Pancreas (tissue), 10 donors: ENCODE measurements at regions not wholly inside any gene's neighbourhood (a gene's known extent, or its start where the extent isn't known, plus 50 kb on each side); places are given as distances from the start of the nearest gene placed in this dataset.

Source experiments
- ATAC-seq, 4 donors: fragments of 200-7000 bp; cut with Tn5 transposase; one replicate each; pipeline versions ENCODE4 v1.8.0 to v1.9.1; 2020; ENCODE audit warnings: mild to moderate bottlenecking in 4 of 4, moderate library complexity in 4 of 4
- DNase-seq, 6 donors: peaks; one replicate each; pipeline ENCODE4 v3.0.0-alpha.2; 2020
- FAIRE-seq: peaks from 2 replicates; lab custom pipeline; 2012; peaks lifted over from hg19 to GRCh38; lab: Jason Lieb, UNC
- H3K27ac ChIP-seq, 4 donors: fragments of 200-600 bp; sonication (generic); 1 replicate in 3 of 4; 2 replicates in 1 of 4; pipeline versions ENCODE4 v1.5.0 to v1.8.0; 2020
- H3K27me3 ChIP-seq, 4 donors: fragments of 200-600 bp; one replicate each; pipeline ENCODE4 v1.8.0; 2021
- H3K36me3 ChIP-seq, 3 donors: fragments of 200-600 bp; sonication (generic) in 1 of 3; one replicate each; pipeline versions ENCODE4 v1.5.0 to v1.8.0; 2020 to 2021
- H3K4me1 ChIP-seq, 3 donors: fragments of 200-600 bp; one replicate each; pipeline ENCODE4 v1.8.0; 2021
- H3K4me3 ChIP-seq, 4 donors: fragments of 200-600 bp; sonication (generic) in 2 of 4; one replicate each; pipeline versions ENCODE4 v1.5.0 to v1.8.0; 2020 to 2021
- H3K9me3 ChIP-seq, 4 donors: fragments of 200-600 bp; one replicate each; pipeline ENCODE4 v1.8.0; 2021
- WGBS, 2 donors: extraction: QIAGEN DNeasy Blood & Tissue Kit; methylation state at CpG; one replicate each; pipeline ENCODE4 v1.1.7; 2013; 5-methylcytosine and 5-hydroxymethylcytosine counted together
- intact Hi-C, 3 donors: fragments of 100-400 bp; cut with DNase I; formaldehyde crosslinking; loops; one replicate each; pipeline versions ENCODE4 v1.11.1 to v1.14.2; 2022
- TF ChIP-seq, protein P1 (sequence below), 4 donors: fragments of 200-600 bp; sonication (generic) in 3 of 4; IDR thresholded peaks; one replicate each; pipeline versions ENCODE4 v1.5.0 to v1.8.0; 2021; ENCODE audit warnings: antibody characterized with exemption in 4 of 4
- donor health status: healthy with polysubstance abuse.
- donor health status: DM: no; HTN: no; CAD: no; lungs with moderate emphysema.
- donor health status: DM: no; HTN: no; CAD: no.
- donor health status: control.
- donor health status: control.
- donor health status: Bipolar disorder and iron deficiency.
- donor health status: DM: yes; HTN: yes; CAD: no.
- donor health status: DM: no; HTN: no; CAD: no.
- donor health status: DM: no; HTN: no; CAD: no.
- donor health status: DM: yes; HTN: yes; CAD: no.

DNA sequence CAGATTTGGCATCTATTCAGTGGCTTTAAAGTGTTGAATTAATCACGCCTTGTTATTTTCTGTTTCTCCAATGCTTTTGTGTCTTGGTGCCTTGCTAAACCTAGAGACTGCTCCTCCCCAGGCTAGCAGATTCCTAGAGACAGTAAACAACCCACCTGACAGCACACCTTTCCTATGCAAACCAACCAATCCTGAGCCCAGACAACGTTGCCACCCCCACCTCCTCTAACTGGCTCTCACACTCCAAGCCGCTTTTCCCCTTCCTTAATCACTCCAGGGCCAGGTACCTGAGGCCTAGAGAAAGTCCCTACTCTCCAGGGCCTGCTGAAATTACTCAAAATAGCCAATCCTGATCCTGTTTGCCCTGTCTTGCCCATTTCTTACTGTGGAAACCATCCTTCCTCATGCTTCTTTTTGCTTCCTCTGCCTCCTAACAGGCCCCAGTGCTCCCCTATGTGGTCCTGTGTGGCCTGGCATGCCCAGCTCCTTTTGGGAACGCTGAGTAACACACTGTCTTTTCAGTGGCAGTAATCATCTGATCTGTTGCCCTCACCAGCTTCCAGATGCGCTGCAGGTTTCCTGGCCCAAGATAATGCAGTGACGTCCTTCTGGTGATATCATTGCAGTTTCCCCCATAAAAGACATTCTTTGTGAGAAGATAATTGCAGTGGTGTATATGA lies 53.4 kb downstream of the GAS1 start:
- intact Hi-C loops = no loop called here
- Histone ChIP-seq H3K9me3 (no peaks in the 10 kb centered on the region), H3K36me3 (no peaks in the 10 kb centered on the region), H3K27ac (no peak overlapping the region), H3K27me3 (no peaks in the 10 kb centered on the region), H3K4me1 (no peaks in the 10 kb centered on the region), H3K4me3 (no peak overlapping the region)
- WGBS, 2 donors = 77% methylated on average over 6 of the region's 6 CpGs
- TF ChIP-seq, protein P1, sequence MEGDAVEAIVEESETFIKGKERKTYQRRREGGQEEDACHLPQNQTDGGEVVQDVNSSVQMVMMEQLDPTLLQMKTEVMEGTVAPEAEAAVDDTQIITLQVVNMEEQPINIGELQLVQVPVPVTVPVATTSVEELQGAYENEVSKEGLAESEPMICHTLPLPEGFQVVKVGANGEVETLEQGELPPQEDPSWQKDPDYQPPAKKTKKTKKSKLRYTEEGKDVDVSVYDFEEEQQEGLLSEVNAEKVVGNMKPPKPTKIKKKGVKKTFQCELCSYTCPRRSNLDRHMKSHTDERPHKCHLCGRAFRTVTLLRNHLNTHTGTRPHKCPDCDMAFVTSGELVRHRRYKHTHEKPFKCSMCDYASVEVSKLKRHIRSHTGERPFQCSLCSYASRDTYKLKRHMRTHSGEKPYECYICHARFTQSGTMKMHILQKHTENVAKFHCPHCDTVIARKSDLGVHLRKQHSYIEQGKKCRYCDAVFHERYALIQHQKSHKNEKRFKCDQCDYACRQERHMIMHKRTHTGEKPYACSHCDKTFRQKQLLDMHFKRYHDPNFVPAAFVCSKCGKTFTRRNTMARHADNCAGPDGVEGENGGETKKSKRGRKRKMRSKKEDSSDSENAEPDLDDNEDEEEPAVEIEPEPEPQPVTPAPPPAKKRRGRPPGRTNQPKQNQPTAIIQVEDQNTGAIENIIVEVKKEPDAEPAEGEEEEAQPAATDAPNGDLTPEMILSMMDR (IDR thresholded peaks at IDR 0.05) = no peak
- peak in 3 of 4 donors; percentile 22 to 60 (median 58) for ATAC-seq
- peak in 3 of 6 donors; percentile 7 to 18 (median 14) for DNase-seq
- FAIRE-seq = no peak

DNA sequence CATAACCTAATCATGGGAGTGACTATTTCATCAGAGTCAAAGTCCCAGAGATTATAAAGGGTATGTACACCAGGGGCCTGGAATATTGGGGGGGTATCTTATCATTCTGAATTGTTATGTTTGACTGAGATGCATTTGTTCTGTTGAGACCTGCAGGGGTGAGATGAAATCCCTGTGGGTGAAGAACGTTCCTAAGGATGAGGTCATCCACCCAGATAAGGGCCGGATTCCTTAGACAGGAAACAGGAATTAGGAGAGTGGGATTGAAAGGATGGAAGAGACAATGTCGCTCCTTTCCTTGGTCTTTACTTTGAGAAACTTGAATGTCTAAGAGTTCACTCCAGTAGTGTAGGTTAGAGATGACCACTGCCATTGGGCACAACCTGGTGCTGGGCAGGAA lies 54.7 kb downstream of the GAS1 start:
- TF ChIP-seq, protein P1 (IDR thresholded peaks at IDR 0.05) = no peak
- Histone ChIP-seq H3K9me3 (no peaks in the 10 kb centered on the region), H3K27ac (no peak overlapping the region), H3K36me3 (no peaks in the 10 kb centered on the region), H3K27me3 (no peaks in the 10 kb centered on the region), H3K4me3 (no peak overlapping the region), H3K4me1 (no peaks in the 10 kb centered on the region)
- DNase-seq = no peak
- no peak for ATAC-seq
- intact Hi-C loops = no loop called here
- FAIRE-seq = no peak
- WGBS, 2 donors = 74 to 83% methylated on average over 3 of the region's 3 CpGs

DNA sequence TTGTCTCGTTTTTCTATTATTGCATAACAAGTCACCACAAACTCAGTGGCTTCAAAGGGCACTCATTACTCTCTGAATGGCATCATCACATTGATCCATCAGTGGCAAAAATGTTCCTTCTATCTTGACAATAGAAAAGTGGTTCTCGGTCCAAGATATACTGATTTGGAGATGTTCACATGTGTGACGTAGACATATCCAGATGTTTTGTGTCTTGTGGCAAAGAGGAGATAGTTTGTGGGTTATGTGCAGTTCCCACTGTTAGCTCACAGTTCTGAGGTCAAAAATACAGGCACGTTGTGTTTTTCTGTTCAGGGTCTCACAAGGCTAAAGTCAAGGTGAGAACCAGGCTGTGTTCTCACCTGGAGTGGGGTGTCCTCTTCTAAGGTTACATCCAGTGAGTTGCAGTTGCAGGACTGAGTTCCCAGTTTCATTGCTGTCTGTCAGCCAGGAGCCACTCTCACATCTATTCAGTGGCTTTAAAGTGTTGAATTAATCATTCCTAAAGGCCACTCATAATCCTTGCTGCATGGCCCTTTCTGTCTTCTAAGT lies 55.3 kb downstream of the GAS1 start:
- H3K36me3 ChIP-seq = no peaks in the 10 kb centered on the region
- TF ChIP-seq, protein P1 (IDR thresholded peaks at IDR 0.05) = no peak
- no peak for FAIRE-seq
- H3K4me1 ChIP-seq = no peaks in the 10 kb centered on the region
- H3K4me3 ChIP-seq = no peak overlapping the region
- no peaks in the 10 kb centered on the region for H3K27me3 ChIP-seq
- ATAC-seq = no peak
- 77 to 80% methylated on average over 4 of the region's 4 CpGs for WGBS, 2 donors
- intact Hi-C loops = no loop called here
- H3K9me3 ChIP-seq = no peaks in the 10 kb centered on the region
- DNase-seq = no peak
- no peak overlapping the region for H3K27ac ChIP-seq

DNA sequence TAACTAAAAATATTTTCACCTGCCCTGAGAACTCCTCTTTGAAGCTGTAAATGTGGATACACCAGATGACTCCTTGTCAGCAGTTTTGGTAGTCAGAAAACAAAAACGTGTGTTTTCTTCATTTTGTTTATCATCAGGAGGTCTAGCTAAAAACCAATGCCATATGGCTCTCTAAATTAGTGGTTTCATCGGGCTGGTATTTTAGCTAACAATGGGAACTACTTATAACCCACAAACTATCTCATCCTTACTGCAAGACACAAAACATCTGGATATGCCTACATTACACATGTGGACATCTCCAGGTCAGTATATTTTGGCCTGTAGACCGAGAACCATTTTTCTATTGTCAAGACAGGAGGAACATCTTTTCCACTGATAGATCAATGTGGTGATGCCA lies 56.2 kb downstream of the GAS1 start:
- intact Hi-C loops = no loop called here
- Histone ChIP-seq H3K4me3 (no peak overlapping the region), H3K27ac (no peak overlapping the region), H3K9me3 (no peaks in the 10 kb centered on the region), H3K36me3 (no peaks in the 10 kb centered on the region), H3K27me3 (no peaks in the 10 kb centered on the region), H3K4me1 (no peaks in the 10 kb centered on the region)
- TF ChIP-seq, protein P1 (IDR thresholded peaks at IDR 0.05) = no peak
- FAIRE-seq (no peak), DNase-seq (no peak), ATAC-seq (no peak)
- 53 to 83% methylated on average over 3 of the region's 3 CpGs for WGBS, 2 donors

DNA sequence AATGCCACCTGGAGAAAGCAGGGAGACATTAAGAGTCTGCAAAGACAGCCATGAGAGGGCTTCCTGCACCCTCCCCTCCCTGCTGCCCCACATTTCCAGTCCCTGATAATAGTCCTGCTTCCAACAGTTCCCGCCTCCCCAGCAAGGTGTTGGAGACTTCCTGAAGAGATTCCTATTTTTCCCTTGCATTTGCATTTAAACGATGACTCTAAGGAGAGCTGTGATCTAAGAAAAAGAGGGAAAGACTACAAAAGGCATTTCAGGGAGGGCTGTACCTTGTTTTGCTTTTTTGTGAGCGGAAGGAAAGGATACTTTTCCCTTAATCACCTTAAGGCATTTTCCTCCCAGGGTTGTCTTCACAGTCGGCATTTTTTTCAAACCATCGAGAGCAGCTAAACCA lies 62.1 kb downstream of the GAS1 start:
- no peak overlapping the region for H3K4me3 ChIP-seq

More for the DNA sequence above, 62.1 kb downstream of the GAS1 start:
- DNase-seq = no peak
- Histone ChIP-seq H3K4me1 (no peaks in the 10 kb centered on the region), H3K27me3 (no peaks in the 10 kb centered on the region), H3K36me3 (no peaks in the 10 kb centered on the region), H3K9me3 (no peaks in the 10 kb centered on the region), H3K27ac (no peak overlapping the region)
- ATAC-seq = no peak
- no peak for FAIRE-seq
- TF ChIP-seq, protein P1 (IDR thresholded peaks at IDR 0.05) = no peak
- 75 to 81% methylated on average over 5 of the region's 5 CpGs for WGBS, 2 donors
- intact Hi-C loops = no loop called here
